ENCODE measurements at regions not wholly inside any gene's neighbourhood (a gene's known extent, or its start where the extent isn't known, plus 50 kb on each side); places are given as distances from the start of the nearest gene placed in this dataset.

- TF ChIP-seq CTCF (IDR thresholded peaks at IDR 0.05; ENCODE audit: insufficient read depth, low read length, poor library complexity, severe bottlenecking) (no peak), EZH2phosphoT487 (conservative IDR thresholded peaks at IDR 0.05; ENCODE audit: low read length) (no peak)
Measured at GRCh38 chr2:53131416-53131815, 636.2 kb upstream of the CHAC2 start.

Measured in SU-DHL-6 (cell line).